Fibroblast of villous mesenchyme (primary cell): ENCODE measurements at regions not wholly inside any gene's neighbourhood (a gene's known extent, or its start where the extent isn't known, plus 50 kb on each side); places are given as distances from the start of the nearest gene placed in this dataset.
A peak's percentile ranks its signal among the peaks of the same experiment; 100 is the strongest.

Experiments
- DNase-seq: peaks from one replicate; pipeline ENCODE4 v3.0.0-alpha.2; 2010; ENCODE audit warnings: low read depth
- H3K4me3 ChIP-seq: 2 replicates; pipeline ENCODE4 v1.5.1; 2011; ENCODE audit warnings: low read depth, mild to moderate bottlenecking, low read length
- TF ChIP-seq, protein P1 (sequence below): IDR thresholded peaks from 2 replicates; pipeline ENCODE4 v1.5.1; 2012; ENCODE audit warnings: low read depth, mild to moderate bottlenecking, low read length; ENCODE audit not compliant: insufficient read depth

DNA sequence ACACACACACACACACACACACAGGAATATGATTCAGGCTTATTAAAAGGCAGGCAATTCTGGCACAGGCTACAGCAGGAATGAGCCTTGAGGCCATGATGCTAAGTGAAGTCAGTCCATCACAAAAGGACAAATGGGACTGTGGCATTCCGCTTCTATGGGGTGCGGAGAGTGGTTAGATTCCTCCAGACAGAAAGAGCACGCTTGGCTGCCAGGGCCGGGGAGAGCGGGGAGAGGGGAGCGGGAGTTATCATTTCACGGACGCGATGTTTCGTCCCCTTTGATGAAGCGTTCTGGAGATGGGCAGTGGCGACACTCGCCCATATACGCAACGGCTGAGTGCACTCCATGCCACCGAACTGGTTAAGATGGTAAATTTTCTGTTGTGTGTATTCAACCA, 58.5 kb upstream of the FAM174B start:
- H3K4me3 ChIP-seq: peak overlapping the region; percentile 63
- DNase-seq: peak; percentile 14
- TF ChIP-seq, protein P1, sequence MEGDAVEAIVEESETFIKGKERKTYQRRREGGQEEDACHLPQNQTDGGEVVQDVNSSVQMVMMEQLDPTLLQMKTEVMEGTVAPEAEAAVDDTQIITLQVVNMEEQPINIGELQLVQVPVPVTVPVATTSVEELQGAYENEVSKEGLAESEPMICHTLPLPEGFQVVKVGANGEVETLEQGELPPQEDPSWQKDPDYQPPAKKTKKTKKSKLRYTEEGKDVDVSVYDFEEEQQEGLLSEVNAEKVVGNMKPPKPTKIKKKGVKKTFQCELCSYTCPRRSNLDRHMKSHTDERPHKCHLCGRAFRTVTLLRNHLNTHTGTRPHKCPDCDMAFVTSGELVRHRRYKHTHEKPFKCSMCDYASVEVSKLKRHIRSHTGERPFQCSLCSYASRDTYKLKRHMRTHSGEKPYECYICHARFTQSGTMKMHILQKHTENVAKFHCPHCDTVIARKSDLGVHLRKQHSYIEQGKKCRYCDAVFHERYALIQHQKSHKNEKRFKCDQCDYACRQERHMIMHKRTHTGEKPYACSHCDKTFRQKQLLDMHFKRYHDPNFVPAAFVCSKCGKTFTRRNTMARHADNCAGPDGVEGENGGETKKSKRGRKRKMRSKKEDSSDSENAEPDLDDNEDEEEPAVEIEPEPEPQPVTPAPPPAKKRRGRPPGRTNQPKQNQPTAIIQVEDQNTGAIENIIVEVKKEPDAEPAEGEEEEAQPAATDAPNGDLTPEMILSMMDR: no peak

DNA sequence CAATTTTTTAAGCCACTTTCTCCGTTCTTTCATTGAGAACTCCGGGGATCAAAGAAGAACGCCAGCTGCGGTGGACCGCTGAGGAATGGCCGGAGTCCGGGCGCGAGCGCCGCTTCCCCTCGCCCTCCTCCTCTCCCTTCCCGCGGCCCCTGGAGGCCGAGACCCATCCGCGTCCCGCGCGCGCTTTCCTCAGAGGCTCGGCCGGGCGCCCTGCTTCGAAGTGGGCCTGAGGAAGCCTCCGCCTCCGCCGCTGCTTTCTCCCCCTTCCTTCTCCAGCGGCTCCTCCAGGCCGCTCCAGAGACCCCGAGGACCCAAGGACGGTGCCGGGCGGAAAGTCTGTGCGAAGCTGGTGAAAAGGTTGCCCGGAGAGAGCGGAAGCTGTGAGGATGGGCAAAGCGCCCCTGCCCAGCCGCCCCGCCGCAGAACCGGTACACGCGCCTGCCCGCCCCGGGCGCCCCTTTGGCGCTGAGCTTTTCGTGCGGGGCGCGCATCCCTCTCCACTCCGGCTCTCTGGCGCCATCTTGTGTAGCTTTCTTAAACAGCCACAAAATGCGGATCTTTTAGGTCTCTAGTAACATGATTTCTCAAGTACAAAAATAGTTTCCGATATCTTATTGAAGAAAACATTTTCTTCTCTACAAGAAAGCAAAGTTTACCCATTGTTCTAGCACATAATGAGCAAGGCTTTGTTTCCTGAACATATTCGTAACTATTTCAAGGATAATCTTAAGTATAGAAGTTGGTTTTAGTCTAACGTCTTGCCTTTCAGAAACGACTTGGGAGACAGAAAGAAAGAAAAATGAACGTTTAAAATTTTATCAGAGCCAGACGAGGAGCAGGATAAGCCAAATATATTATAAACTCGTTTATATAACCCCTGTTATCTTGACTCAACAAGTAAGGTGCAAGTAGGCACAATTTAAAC, 59.2 kb upstream of the FAM174B start:
- TF ChIP-seq, protein P1: peak; percentile 93
- H3K4me3 ChIP-seq: peak overlapping the region; percentile 63
- DNase-seq: peak; percentile 76

DNA sequence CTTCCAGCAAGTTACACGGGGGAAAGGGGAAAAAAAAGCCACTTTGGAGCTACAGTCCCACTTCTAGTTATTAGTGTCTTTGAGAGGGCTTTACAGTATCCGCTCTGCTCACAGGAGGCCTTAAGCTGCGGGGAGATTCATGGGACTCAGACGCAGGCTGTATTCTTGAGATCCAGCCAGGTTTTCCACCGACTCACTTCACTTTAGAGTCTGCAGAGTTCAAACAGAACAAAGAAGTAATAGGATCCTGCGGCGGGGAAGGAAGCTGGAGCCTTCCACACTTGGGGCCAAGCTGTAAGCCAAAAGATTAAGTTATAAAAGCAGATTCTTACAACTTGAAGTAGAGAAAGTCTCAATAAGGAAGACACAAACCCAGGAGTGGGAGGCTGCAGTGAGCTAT, 60.2 kb upstream of the FAM174B start:
- no peak overlapping the region for H3K4me3 ChIP-seq
- TF ChIP-seq, protein P1: no peak
- no peak for DNase-seq

DNA sequence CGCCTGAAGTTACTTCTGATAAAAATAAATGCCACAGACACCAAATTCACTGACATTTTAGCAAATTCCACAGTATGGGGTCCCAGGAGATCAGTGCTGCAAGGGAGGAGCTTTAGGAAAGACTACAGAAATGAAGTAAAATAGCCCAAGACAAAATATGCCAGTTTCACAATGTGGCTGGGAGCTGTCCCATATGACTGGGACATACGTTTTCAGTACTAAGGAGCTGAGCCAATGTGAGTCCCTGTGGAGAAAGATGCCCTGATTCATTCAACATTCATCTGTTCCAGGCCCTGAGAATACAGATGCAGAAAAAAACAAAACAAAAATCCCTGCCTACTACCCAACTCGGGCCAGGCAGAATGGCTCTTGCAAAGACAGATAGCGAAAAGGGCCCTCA, 63.4 kb upstream of the FAM174B start:
- H3K4me3 ChIP-seq: no peak overlapping the region
- DNase-seq: no peak
- TF ChIP-seq, protein P1: no peak

DNA sequence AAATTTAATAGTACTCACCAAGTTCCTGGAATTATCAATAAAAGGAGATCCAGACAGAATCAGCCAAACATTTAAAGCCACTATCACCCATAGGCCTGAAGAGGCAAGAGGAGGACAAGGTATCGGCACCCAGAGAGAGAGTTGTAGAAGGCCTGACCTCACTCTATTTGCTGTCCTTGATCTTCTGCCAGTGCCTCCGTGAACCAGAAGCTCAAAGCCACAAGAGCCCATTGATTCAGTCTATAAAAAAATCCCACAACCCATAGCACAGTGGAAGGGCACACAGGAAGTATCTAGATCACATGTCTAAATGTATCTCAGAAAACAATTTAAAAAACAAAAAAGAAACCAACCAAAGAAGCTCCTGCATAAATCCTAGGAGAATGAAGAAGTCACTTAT, 68.6 kb upstream of the FAM174B start:
- DNase-seq: no peak
- TF ChIP-seq, protein P1: no peak
- no peak overlapping the region for H3K4me3 ChIP-seq

DNA sequence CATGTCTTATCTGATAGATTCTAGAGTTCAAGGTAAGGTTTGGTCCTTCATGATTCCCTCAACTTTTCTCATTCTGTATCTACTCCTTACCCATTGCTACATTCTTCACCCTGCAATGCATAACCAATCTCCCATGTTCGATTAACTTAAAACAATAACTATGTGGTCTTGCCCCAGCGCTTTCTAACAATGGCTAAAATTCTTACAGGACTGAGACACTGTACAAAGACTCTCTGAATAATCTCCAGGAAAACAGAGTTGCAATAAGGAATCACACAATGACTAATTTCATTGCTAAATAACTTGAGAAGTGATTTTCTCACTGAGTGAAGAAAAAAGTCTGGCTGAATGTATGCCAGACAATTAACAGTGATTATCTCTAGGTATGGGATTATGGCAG, 69.6 kb upstream of the FAM174B start:
- no peak overlapping the region for H3K4me3 ChIP-seq
- TF ChIP-seq, protein P1: no peak
- no peak for DNase-seq
